ENCODE measurements at regions not wholly inside any gene's neighbourhood (a gene's known extent, or its start where the extent isn't known, plus 50 kb on each side); places are given as distances from the start of the nearest gene placed in this dataset.

- intact Hi-C loops (cut with DNase I; ENCODE audit: low total_unique reads) = no loop called here
- Histone ChIP-seq H3K27me3 (peaks cover 0 to 68% of the 10 kb centered on the region in 2 donors), H3K27ac (no peak overlapping the region), H3K4me1 (peaks cover 0 to under 1% (median 0%) of the 10 kb centered on the region in 4 donors), H3K4me3 (no peak overlapping the region), H3K9me3 (no peaks in the 10 kb centered on the region), H3K36me3 (no peaks in the 10 kb centered on the region)
- DNase-seq = no peak
- no peak for TF ChIP-seq CTCF (IDR thresholded peaks at IDR 0.05)
Observed at GRCh38 chr7:25887795-25888559, 264.0 kb upstream of the NFE2L3 start.

- Histone ChIP-seq H3K9me3 (no peaks in the 10 kb centered on the region), H3K4me1 (peaks cover 0 to 6% (median 0%) of the 10 kb centered on the region in 4 donors), H3K36me3 (no peaks in the 10 kb centered on the region), H3K27me3 (peaks cover 0 to 64% of the 10 kb centered on the region in 2 donors), H3K4me3 (no peak overlapping the region), H3K27ac (no peak overlapping the region)
- intact Hi-C loops (cut with DNase I; ENCODE audit: low total_unique reads) = loop anchor here (5.0 to 10.0 kb wide), 3 partner anchors 63 to 473 kb away; no protein-coding TSS in a partner anchor
- TF ChIP-seq CTCF (IDR thresholded peaks at IDR 0.05) = no peak
- DNase-seq = no peak
Observed at GRCh38 chr7:25889765-25890164, 262.2 kb upstream of the NFE2L3 start.

GRCh38 chr7:25891591-25891990, 260.4 kb upstream of the NFE2L3 start:
- Histone ChIP-seq H3K4me3 (no peak overlapping the region), H3K9me3 (no peaks in the 10 kb centered on the region), H3K36me3 (no peaks in the 10 kb centered on the region), H3K4me1 (peaks cover 0 to 14% (median 8%) of the 10 kb centered on the region in 4 donors), H3K27ac (no peak overlapping the region), H3K27me3 (peaks cover 0 to 62% of the 10 kb centered on the region in 2 donors)
- intact Hi-C loops (cut with DNase I; ENCODE audit: low total_unique reads) = loop anchor here (5.0 to 10.0 kb wide), 3 partner anchors 61 to 471 kb away; no protein-coding TSS in a partner anchor
- no peak for TF ChIP-seq CTCF (IDR thresholded peaks at IDR 0.05)
- no peak for DNase-seq

GRCh38 chr7:25893436-25893835, 258.6 kb upstream of the NFE2L3 start:
- H3K27ac ChIP-seq = no peak overlapping the region
- H3K9me3 ChIP-seq = no peaks in the 10 kb centered on the region
- TF ChIP-seq CTCF (IDR thresholded peaks at IDR 0.05) = no peak
- peaks cover 0 to 51% of the 10 kb centered on the region in 2 donors for H3K27me3 ChIP-seq
- no peak for DNase-seq
- peaks cover 0 to 14% (median 8%) of the 10 kb centered on the region in 4 donors for H3K4me1 ChIP-seq
- intact Hi-C loops (cut with DNase I; ENCODE audit: low total_unique reads) = loop anchor here (5.0 to 10.0 kb wide), 3 partner anchors 59 to 469 kb away; no protein-coding TSS in a partner anchor
- H3K36me3 ChIP-seq = no peaks in the 10 kb centered on the region
- no peak overlapping the region for H3K4me3 ChIP-seq

GRCh38 chr7:25894002-25894901, 257.7 kb upstream of the NFE2L3 start:
- peaks cover 0 to 14% (median 8%) of the 10 kb centered on the region in 4 donors for H3K4me1 ChIP-seq
- no peak overlapping the region for H3K27ac ChIP-seq
- no peaks in the 10 kb centered on the region for H3K9me3 ChIP-seq
- H3K4me3 ChIP-seq = no peak overlapping the region
- no peak for TF ChIP-seq CTCF (IDR thresholded peaks at IDR 0.05)
- intact Hi-C loops (cut with DNase I; ENCODE audit: low total_unique reads) = loop anchor here (5.0 to 10.0 kb wide), 3 partner anchors 58 to 468 kb away; no protein-coding TSS in a partner anchor
- peaks cover 0 to 43% of the 10 kb centered on the region in 2 donors for H3K27me3 ChIP-seq
- no peaks in the 10 kb centered on the region for H3K36me3 ChIP-seq
- no peak for DNase-seq
